ENCODE measurements at regions not wholly inside any gene's neighbourhood (a gene's known extent, or its start where the extent isn't known, plus 50 kb on each side); places are given as distances from the start of the nearest gene placed in this dataset.

DNA sequence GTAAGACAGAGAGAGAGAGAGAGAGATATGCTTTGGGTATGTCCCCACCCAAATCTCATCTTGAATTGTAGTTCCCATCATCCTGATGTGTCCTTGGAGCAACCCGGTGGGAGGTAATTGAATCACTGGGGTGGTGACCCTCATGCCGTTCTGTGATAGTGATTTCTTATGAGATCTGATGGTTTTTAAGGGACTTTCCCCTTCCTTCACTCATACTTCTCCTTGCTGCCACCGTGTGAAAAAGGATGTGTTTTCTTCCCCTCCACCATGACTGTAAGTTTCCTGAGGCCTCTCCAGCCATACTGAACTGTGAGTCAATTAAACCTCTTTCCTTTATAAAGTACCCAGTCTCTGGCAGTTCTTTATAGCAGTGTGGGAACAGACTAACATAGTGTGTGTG lies 60.3 kb downstream of the EOMES start:
- TF ChIP-seq, protein P1, sequence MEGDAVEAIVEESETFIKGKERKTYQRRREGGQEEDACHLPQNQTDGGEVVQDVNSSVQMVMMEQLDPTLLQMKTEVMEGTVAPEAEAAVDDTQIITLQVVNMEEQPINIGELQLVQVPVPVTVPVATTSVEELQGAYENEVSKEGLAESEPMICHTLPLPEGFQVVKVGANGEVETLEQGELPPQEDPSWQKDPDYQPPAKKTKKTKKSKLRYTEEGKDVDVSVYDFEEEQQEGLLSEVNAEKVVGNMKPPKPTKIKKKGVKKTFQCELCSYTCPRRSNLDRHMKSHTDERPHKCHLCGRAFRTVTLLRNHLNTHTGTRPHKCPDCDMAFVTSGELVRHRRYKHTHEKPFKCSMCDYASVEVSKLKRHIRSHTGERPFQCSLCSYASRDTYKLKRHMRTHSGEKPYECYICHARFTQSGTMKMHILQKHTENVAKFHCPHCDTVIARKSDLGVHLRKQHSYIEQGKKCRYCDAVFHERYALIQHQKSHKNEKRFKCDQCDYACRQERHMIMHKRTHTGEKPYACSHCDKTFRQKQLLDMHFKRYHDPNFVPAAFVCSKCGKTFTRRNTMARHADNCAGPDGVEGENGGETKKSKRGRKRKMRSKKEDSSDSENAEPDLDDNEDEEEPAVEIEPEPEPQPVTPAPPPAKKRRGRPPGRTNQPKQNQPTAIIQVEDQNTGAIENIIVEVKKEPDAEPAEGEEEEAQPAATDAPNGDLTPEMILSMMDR (IDR thresholded peaks at IDR 0.05), result no peak
- no peak for TF ChIP-seq EZH2phosphoT487 (IDR thresholded peaks at IDR 0.05; ENCODE audit: borderline replicate concordance, low read depth)
- TF ChIP-seq GABPA (IDR thresholded peaks at IDR 0.05; ENCODE audit: low read depth), result no peak
- TF ChIP-seq GATA2 (CRISPR knock-in tag; IDR thresholded peaks at IDR 0.05), result no peak
